Dendritic cell treated with granulocyte-macrophage colony-stimulating factor and Interleukin-4, amounts not matched to agents 40 ng/mL and 50 ng/mL, for 4 days (primary cell): ENCODE measurements at regions not wholly inside any gene's neighbourhood (a gene's known extent, or its start where the extent isn't known, plus 50 kb on each side); places are given as distances from the start of the nearest gene placed in this dataset.

Experiments
- H3K27ac Mint-ChIP-seq: one replicate; pipeline ENCODE4 v1.8.0; 2022; ENCODE audit warnings: mild to moderate bottlenecking, mixed read lengths
- H3K27me3 Mint-ChIP-seq: one replicate; pipeline ENCODE4 v1.8.0; 2022; ENCODE audit warnings: mild to moderate bottlenecking, mixed read lengths
- H3K36me3 Mint-ChIP-seq: one replicate; pipeline ENCODE4 v1.8.0; 2022; ENCODE audit warnings: low read depth, mixed read lengths
- H3K4me1 Mint-ChIP-seq: one replicate; pipeline ENCODE4 v1.8.0; 2022; ENCODE audit warnings: low read depth, mixed read lengths
- H3K4me3 Mint-ChIP-seq: one replicate; pipeline ENCODE4 v1.8.0; 2022; ENCODE audit warnings: mild to moderate bottlenecking, moderate library complexity, mixed read lengths
- H3K9me3 Mint-ChIP-seq: one replicate; pipeline ENCODE4 v1.8.0; 2022; ENCODE audit warnings: mixed read lengths
- intact Hi-C: fragments of 100-400 bp; cut with micrococcal nuclease; formaldehyde crosslinking; loops from one replicate; pipeline ENCODE4 v1.15.0; 2022

- H3K27me3 Mint-ChIP-seq: peaks cover 22% of the 10 kb centered on the region
- no peaks in the 10 kb centered on the region for H3K36me3 Mint-ChIP-seq
- H3K27ac Mint-ChIP-seq: no peak overlapping the region
- H3K9me3 Mint-ChIP-seq: no peaks in the 10 kb centered on the region
- no peaks in the 10 kb centered on the region for H3K4me1 Mint-ChIP-seq
- intact Hi-C loops: no loop called here
- H3K4me3 Mint-ChIP-seq: no peak overlapping the region
These were observed 250.7 kb downstream of the RBFOX3 start for GRCh38 chr17:79360196-79360595.

GRCh38 chr17:79356839-79357447, 253.9 kb downstream of the RBFOX3 start:
- Mint-ChIP-seq H3K4me3 (no peak overlapping the region), H3K36me3 (no peaks in the 10 kb centered on the region), H3K9me3 (peaks cover 7% of the 10 kb centered on the region), H3K4me1 (no peaks in the 10 kb centered on the region), H3K27me3 (peaks cover 14% of the 10 kb centered on the region), H3K27ac (no peak overlapping the region)
- intact Hi-C loops: no loop called here

GRCh38 chr17:79355165-79355564, 255.7 kb downstream of the RBFOX3 start:
- no peaks in the 10 kb centered on the region for H3K4me1 Mint-ChIP-seq
- H3K9me3 Mint-ChIP-seq: peaks cover 11% of the 10 kb centered on the region
- H3K27ac Mint-ChIP-seq: no peak overlapping the region
- no peaks in the 10 kb centered on the region for H3K36me3 Mint-ChIP-seq
- peaks cover 9% of the 10 kb centered on the region for H3K27me3 Mint-ChIP-seq
- intact Hi-C loops: no loop called here
- H3K4me3 Mint-ChIP-seq: no peak overlapping the region

- H3K27me3 Mint-ChIP-seq: peaks cover 6% of the 10 kb centered on the region
- H3K27ac Mint-ChIP-seq: no peak overlapping the region
These were observed 256.6 kb downstream of the RBFOX3 start for GRCh38 chr17:79354173-79354820.

GRCh38 chr17:79353548-79353947, 257.3 kb downstream of the RBFOX3 start:
- peaks cover 11% of the 10 kb centered on the region for H3K27me3 Mint-ChIP-seq
- intact Hi-C loops: no loop called here

More at GRCh38 chr17:79354173-79354820, 256.6 kb downstream of the RBFOX3 start:
- Mint-ChIP-seq H3K4me3 (no peak overlapping the region), H3K36me3 (no peaks in the 10 kb centered on the region), H3K9me3 (peaks cover 11% of the 10 kb centered on the region), H3K4me1 (no peaks in the 10 kb centered on the region)
- intact Hi-C loops: no loop called here

GRCh38 chr17:79353016-79353415, 257.8 kb downstream of the RBFOX3 start:
- Mint-ChIP-seq H3K27ac (no peak overlapping the region), H3K36me3 (no peaks in the 10 kb centered on the region), H3K4me1 (no peaks in the 10 kb centered on the region), H3K9me3 (peaks cover 11% of the 10 kb centered on the region), H3K4me3 (no peak overlapping the region), H3K27me3 (peaks cover 9% of the 10 kb centered on the region)
- intact Hi-C loops: no loop called here

More at GRCh38 chr17:79353548-79353947, 257.3 kb downstream of the RBFOX3 start:
- peaks cover 11% of the 10 kb centered on the region for H3K9me3 Mint-ChIP-seq
- H3K4me1 Mint-ChIP-seq: no peaks in the 10 kb centered on the region
- H3K4me3 Mint-ChIP-seq: no peak overlapping the region
- H3K27ac Mint-ChIP-seq: no peak overlapping the region
- no peaks in the 10 kb centered on the region for H3K36me3 Mint-ChIP-seq

GRCh38 chr17:79350533-79350932, 260.3 kb downstream of the RBFOX3 start:
- intact Hi-C loops: no loop called here
- peaks cover 20% of the 10 kb centered on the region for H3K27me3 Mint-ChIP-seq
- H3K4me3 Mint-ChIP-seq: no peak overlapping the region
- no peaks in the 10 kb centered on the region for H3K4me1 Mint-ChIP-seq
- H3K9me3 Mint-ChIP-seq: peaks cover 11% of the 10 kb centered on the region
- no peaks in the 10 kb centered on the region for H3K36me3 Mint-ChIP-seq
- no peak overlapping the region for H3K27ac Mint-ChIP-seq

GRCh38 chr17:79349506-79350400, 261.1 kb downstream of the RBFOX3 start:
- Mint-ChIP-seq H3K4me3 (no peak overlapping the region), H3K4me1 (no peaks in the 10 kb centered on the region), H3K36me3 (no peaks in the 10 kb centered on the region), H3K27me3 (peaks cover 24% of the 10 kb centered on the region), H3K27ac (no peak overlapping the region), H3K9me3 (peaks cover 11% of the 10 kb centered on the region)
- intact Hi-C loops: no loop called here

GRCh38 chr17:79342376-79342775, 267.8 kb downstream of the ENGASE start:
- peaks cover 18% of the 10 kb centered on the region for H3K27me3 Mint-ChIP-seq
- intact Hi-C loops: no loop called here

GRCh38 chr17:79341816-79342215, 267.2 kb downstream of the ENGASE start:
- no peaks in the 10 kb centered on the region for H3K36me3 Mint-ChIP-seq
- no peak overlapping the region for H3K27ac Mint-ChIP-seq
- H3K27me3 Mint-ChIP-seq: peaks cover 15% of the 10 kb centered on the region
- no peaks in the 10 kb centered on the region for H3K9me3 Mint-ChIP-seq
- intact Hi-C loops: no loop called here
- H3K4me3 Mint-ChIP-seq: no peak overlapping the region
- H3K4me1 Mint-ChIP-seq: peaks cover 12% of the 10 kb centered on the region

More at GRCh38 chr17:79342376-79342775, 267.8 kb downstream of the ENGASE start:
- peaks cover 12% of the 10 kb centered on the region for H3K4me1 Mint-ChIP-seq
- no peak overlapping the region for H3K4me3 Mint-ChIP-seq
- no peaks in the 10 kb centered on the region for H3K9me3 Mint-ChIP-seq
- H3K27ac Mint-ChIP-seq: no peak overlapping the region
- no peaks in the 10 kb centered on the region for H3K36me3 Mint-ChIP-seq

- Mint-ChIP-seq H3K4me1 (peaks cover 12% of the 10 kb centered on the region), H3K9me3 (no peaks in the 10 kb centered on the region), H3K27me3 (peaks cover 15% of the 10 kb centered on the region), H3K36me3 (no peaks in the 10 kb centered on the region), H3K4me3 (no peak overlapping the region), H3K27ac (no peak overlapping the region)
- intact Hi-C loops: no loop called here
These were observed 266.7 kb downstream of the ENGASE start for GRCh38 chr17:79341222-79341780.

- no peaks in the 10 kb centered on the region for H3K9me3 Mint-ChIP-seq
- peaks cover 12% of the 10 kb centered on the region for H3K4me1 Mint-ChIP-seq
- H3K27me3 Mint-ChIP-seq: peaks cover 15% of the 10 kb centered on the region
- intact Hi-C loops: no loop called here
- no peak overlapping the region for H3K27ac Mint-ChIP-seq
- no peaks in the 10 kb centered on the region for H3K36me3 Mint-ChIP-seq
- no peak overlapping the region for H3K4me3 Mint-ChIP-seq
These were observed 266.0 kb downstream of the ENGASE start for GRCh38 chr17:79340333-79341221.

GRCh38 chr17:79339321-79339720, 264.7 kb downstream of the ENGASE start:
- H3K4me1 Mint-ChIP-seq: peaks cover 12% of the 10 kb centered on the region
- H3K27me3 Mint-ChIP-seq: peaks cover 10% of the 10 kb centered on the region
- H3K36me3 Mint-ChIP-seq: no peaks in the 10 kb centered on the region
- intact Hi-C loops: no loop called here
- no peak overlapping the region for H3K4me3 Mint-ChIP-seq
- no peak overlapping the region for H3K27ac Mint-ChIP-seq
- H3K9me3 Mint-ChIP-seq: no peaks in the 10 kb centered on the region
